ENCODE measurements at regions not wholly inside any gene's neighbourhood (a gene's known extent, or its start where the extent isn't known, plus 50 kb on each side); places are given as distances from the start of the nearest gene placed in this dataset.
"Not testable (repeated sequence)": the region's sequence is repeated elsewhere in the genome, so short reads cannot be mapped to it uniquely, and the experiment has no call there.

GRCh38 chr3:51588724-51589123 lies 50.2 kb downstream of the RAD54L2 start:
- no peak overlapping the region for H3K27ac Mint-ChIP-seq (ENCODE audit: unreplicated experiment)
- no peaks in the 10 kb centered on the region for H3K9me3 Mint-ChIP-seq
- no peaks in the 10 kb centered on the region for H3K27me3 Mint-ChIP-seq (ENCODE audit: low read depth)
- H3K36me3 Mint-ChIP-seq (ENCODE audit: low read depth), result peaks cover 12% of the 10 kb centered on the region
- DNase-seq (ENCODE audit: low read depth, low spot score), result no peak
- no peak for TF ChIP-seq CTCF (conservative IDR thresholded peaks at IDR 0.05)
- no peak overlapping the region for H3K4me3 Mint-ChIP-seq
- H3K4me1 Mint-ChIP-seq, result peaks cover 17% of the 10 kb centered on the region

- Mint-ChIP-seq H3K9me3 (peaks cover 2% of the 10 kb centered on the region), H3K36me3 (ENCODE audit: low read depth) (peaks cover 20% of the 10 kb centered on the region), H3K4me1 (no peaks in the 10 kb centered on the region), H3K4me3 (no peak overlapping the region), H3K27me3 (ENCODE audit: low read depth) (no peaks in the 10 kb centered on the region), H3K27ac (ENCODE audit: unreplicated experiment) (no peak overlapping the region)
- no peak for TF ChIP-seq CTCF (conservative IDR thresholded peaks at IDR 0.05)
- DNase-seq (ENCODE audit: low read depth, low spot score), result no peak
Measured at GRCh38 chr3:51591231-51591630, 52.7 kb downstream of the RAD54L2 start.

- Mint-ChIP-seq H3K27me3 (ENCODE audit: low read depth) (no peaks in the 10 kb centered on the region), H3K4me1 (no peaks in the 10 kb centered on the region), H3K36me3 (ENCODE audit: low read depth) (peaks cover 20% of the 10 kb centered on the region), H3K27ac (ENCODE audit: unreplicated experiment) (no peak overlapping the region), H3K9me3 (peaks cover 2% of the 10 kb centered on the region), H3K4me3 (no peak overlapping the region)
- TF ChIP-seq CTCF (conservative IDR thresholded peaks at IDR 0.05), result no peak
- DNase-seq (ENCODE audit: low read depth, low spot score), result no peak
Measured at GRCh38 chr3:51593697-51594096, 55.2 kb downstream of the RAD54L2 start.

- H3K4me3 Mint-ChIP-seq; H3K36me3 Mint-ChIP-seq (ENCODE audit: low read depth): not testable (repeated sequence)
Measured at GRCh38 chr3:51599638-51600037, 61.1 kb downstream of the RAD54L2 start.

GRCh38 chr3:51604212-51604611 lies 65.7 kb downstream of the RAD54L2 start:
- Mint-ChIP-seq H3K4me3 (no peak overlapping the region), H3K27ac (ENCODE audit: unreplicated experiment) (no peak overlapping the region), H3K4me1 (peaks cover 8% of the 10 kb centered on the region), H3K27me3 (ENCODE audit: low read depth) (no peaks in the 10 kb centered on the region), H3K9me3 (no peaks in the 10 kb centered on the region), H3K36me3 (ENCODE audit: low read depth) (peaks cover 18% of the 10 kb centered on the region)
- DNase-seq (ENCODE audit: low read depth, low spot score), result no peak
- TF ChIP-seq CTCF (conservative IDR thresholded peaks at IDR 0.05), result no peak

More at GRCh38 chr3:51599638-51600037, 61.1 kb downstream of the RAD54L2 start:
- not testable (repeated sequence) for H3K4me1 Mint-ChIP-seq; H3K27me3 Mint-ChIP-seq (ENCODE audit: low read depth); DNase-seq (ENCODE audit: low read depth, low spot score); H3K27ac Mint-ChIP-seq (ENCODE audit: unreplicated experiment); H3K9me3 Mint-ChIP-seq

GRCh38 chr3:51605938-51606337 lies 65.1 kb upstream of the TEX264 start:
- no peak overlapping the region for H3K27ac Mint-ChIP-seq (ENCODE audit: unreplicated experiment)
- H3K27me3 Mint-ChIP-seq (ENCODE audit: low read depth), result no peaks in the 10 kb centered on the region
- H3K36me3 Mint-ChIP-seq (ENCODE audit: low read depth), result peaks cover 20% of the 10 kb centered on the region
- H3K4me3 Mint-ChIP-seq, result no peak overlapping the region
- no peak for TF ChIP-seq CTCF (conservative IDR thresholded peaks at IDR 0.05)
- H3K4me1 Mint-ChIP-seq, result peaks cover 12% of the 10 kb centered on the region
- no peak for DNase-seq (ENCODE audit: low read depth, low spot score)
- H3K9me3 Mint-ChIP-seq, result no peaks in the 10 kb centered on the region

- not testable (repeated sequence) for H3K9me3 Mint-ChIP-seq; DNase-seq (ENCODE audit: low read depth, low spot score); H3K27me3 Mint-ChIP-seq (ENCODE audit: low read depth); H3K27ac Mint-ChIP-seq (ENCODE audit: unreplicated experiment); H3K4me3 Mint-ChIP-seq
- Mint-ChIP-seq H3K4me1 (peaks cover 12% of the 10 kb centered on the region), H3K36me3 (ENCODE audit: low read depth) (peaks cover 20% of the 10 kb centered on the region)
Measured at GRCh38 chr3:51606871-51607270, 64.2 kb upstream of the TEX264 start.

- not testable (repeated sequence) for H3K4me3 Mint-ChIP-seq; H3K9me3 Mint-ChIP-seq; H3K27ac Mint-ChIP-seq (ENCODE audit: unreplicated experiment); DNase-seq (ENCODE audit: low read depth, low spot score); H3K27me3 Mint-ChIP-seq (ENCODE audit: low read depth)
- peaks cover 12% of the 10 kb centered on the region for H3K4me1 Mint-ChIP-seq
- peaks cover 20% of the 10 kb centered on the region for H3K36me3 Mint-ChIP-seq (ENCODE audit: low read depth)
Measured at GRCh38 chr3:51607591-51608325, 63.3 kb upstream of the TEX264 start.
